Testis (tissue), 2 donors: ENCODE measurements at regions not wholly inside any gene's neighbourhood (a gene's known extent, or its start where the extent isn't known, plus 50 kb on each side); places are given as distances from the start of the nearest gene placed in this dataset.
"Not testable (repeated sequence)": the region's sequence is repeated elsewhere in the genome, so short reads cannot be mapped to it uniquely, and the experiment has no call there.

Experiments
- DNase-seq: peaks from one replicate; pipeline ENCODE4 v3.0.0-alpha.2; 2019
- H3K27ac ChIP-seq, 2 donors: fragments of 200-600 bp; sonication (generic); one replicate each; pipeline ENCODE4 v1.5.1; 2019
- H3K27me3 ChIP-seq: fragments of 200-600 bp; sonication (generic); one replicate; pipeline ENCODE4 v1.5.1; 2019
- H3K36me3 ChIP-seq: fragments of 200-600 bp; sonication (generic); one replicate; pipeline ENCODE4 v1.5.1; 2017; ENCODE audit warnings: low read depth; ENCODE audit errors: missing control alignments
- H3K4me1 ChIP-seq: fragments of 200-600 bp; sonication (generic); one replicate; pipeline ENCODE4 v1.5.1; 2019
- H3K4me3 ChIP-seq, 2 donors: fragments of 200-600 bp; sonication (generic); one replicate each; pipeline ENCODE4 v1.5.1; 2017 to 2019
- H3K9me3 ChIP-seq: fragments of 200-600 bp; sonication (generic); one replicate; pipeline ENCODE4 v1.5.1; 2017
- CTCF ChIP-seq, 3 experiments: fragments of 450-650 bp in 2 of 3; fragments of 200-600 bp in 1 of 3; sonication (generic) in 1 of 3; IDR thresholded peaks; one replicate each; pipeline ENCODE4 v1.5.1; 2016 to 2019; ENCODE audit warnings: antibody characterized with exemption in 3 of 3, mild to moderate bottlenecking in 2 of 3, moderate library complexity in 1 of 3
- POLR2A ChIP-seq: fragments of 450-650 bp; IDR thresholded peaks from one replicate; pipeline ENCODE4 v1.6.1; 2017; ENCODE audit warnings: antibody characterized with exemption, mild to moderate bottlenecking, moderate library complexity
- WGBS, 2 donors: methylation state at CpG; one replicate each; pipeline ENCODE4 v1.1.5; 2018; 5-methylcytosine and 5-hydroxymethylcytosine counted together
- intact Hi-C: fragments of 100-400 bp; cut with DNase I; formaldehyde crosslinking; loops from one replicate; pipeline ENCODE4 v1.15.1; 2023; ENCODE audit warnings: low total_unique reads

- 71 to 81% methylated on average over 3 of the region's 3 CpGs for WGBS, 2 donors
Observed at GRCh38 chr4:67320645-67321044, 224.7 kb downstream of the CENPC start.

GRCh38 chr4:67319607-67320006 is 225.7 kb downstream of the CENPC start:
- H3K4me3 ChIP-seq, H3K27me3 ChIP-seq, intact Hi-C loops, H3K36me3 ChIP-seq, H3K4me1 ChIP-seq, DNase-seq, H3K9me3 ChIP-seq, H3K27ac ChIP-seq: not testable (repeated sequence)
- WGBS, 2 donors = 92 to 96% methylated on average over 6 of the region's 6 CpGs

More at GRCh38 chr4:67320645-67321044, 224.7 kb downstream of the CENPC start:
- DNase-seq = no peak
- Histone ChIP-seq H3K4me3 (no peak overlapping the region), H3K36me3 (no peaks in the 10 kb centered on the region), H3K9me3 (no peaks in the 10 kb centered on the region), H3K27ac (no peak overlapping the region), H3K27me3 (no peaks in the 10 kb centered on the region), H3K4me1 (no peaks in the 10 kb centered on the region)
- no peak for TF ChIP-seq POLR2A
- TF ChIP-seq CTCF (IDR thresholded peaks at IDR 0.05) = no peak
- intact Hi-C loops = no loop called here

- DNase-seq, H3K27ac ChIP-seq, H3K27me3 ChIP-seq, H3K36me3 ChIP-seq, H3K9me3 ChIP-seq, intact Hi-C loops, H3K4me3 ChIP-seq, H3K4me1 ChIP-seq: not testable (repeated sequence)
- 85 to 88% methylated on average over 11 of the region's 11 CpGs for WGBS, 2 donors
Observed at GRCh38 chr4:67300497-67301185, 244.7 kb downstream of the CENPC start.

GRCh38 chr4:67292636-67293035 is 252.7 kb downstream of the CENPC start:
- no peak for DNase-seq
- H3K36me3 ChIP-seq = no peaks in the 10 kb centered on the region
- H3K27ac ChIP-seq = no peak overlapping the region
- H3K4me3 ChIP-seq = no peak overlapping the region
- 43 to 52% methylated on average over 2 of the region's 2 CpGs for WGBS, 2 donors
- intact Hi-C loops = no loop called here
- H3K4me1 ChIP-seq = no peaks in the 10 kb centered on the region
- no peaks in the 10 kb centered on the region for H3K27me3 ChIP-seq
- TF ChIP-seq CTCF (IDR thresholded peaks at IDR 0.05) = no peak
- no peak for TF ChIP-seq POLR2A
- H3K9me3 ChIP-seq = no peaks in the 10 kb centered on the region

- DNase-seq = no peak
- Histone ChIP-seq H3K27me3 (no peaks in the 10 kb centered on the region), H3K9me3 (no peaks in the 10 kb centered on the region), H3K4me1 (no peaks in the 10 kb centered on the region), H3K36me3 (no peaks in the 10 kb centered on the region), H3K27ac (no peak overlapping the region), H3K4me3 (no peak overlapping the region)
- intact Hi-C loops = no loop called here
- TF ChIP-seq POLR2A (no peak), CTCF (IDR thresholded peaks at IDR 0.05) (no peak)
Observed at GRCh38 chr4:67292045-67292444, 253.3 kb downstream of the CENPC start.

GRCh38 chr4:67291644-67292043 is 253.7 kb downstream of the CENPC start:
- Histone ChIP-seq H3K4me1 (no peaks in the 10 kb centered on the region), H3K27ac (no peak overlapping the region), H3K9me3 (no peaks in the 10 kb centered on the region), H3K36me3 (no peaks in the 10 kb centered on the region), H3K4me3 (no peak overlapping the region), H3K27me3 (no peaks in the 10 kb centered on the region)
- no peak for DNase-seq
- no peak for TF ChIP-seq CTCF (IDR thresholded peaks at IDR 0.05)
- no peak for TF ChIP-seq POLR2A
- 30 to 60% methylated on average over 4 of the region's 4 CpGs for WGBS, 2 donors
- intact Hi-C loops = no loop called here
